Fibroblast of mammary gland (primary cell): ENCODE measurements at regions not wholly inside any gene's neighbourhood (a gene's known extent, or its start where the extent isn't known, plus 50 kb on each side); places are given as distances from the start of the nearest gene placed in this dataset.

Source experiments
- DNase-seq: peaks from one replicate; pipeline ENCODE4 v3.0.0-alpha.2; 2010; ENCODE audit warnings: low read depth
- H3K4me3 ChIP-seq: 2 replicates; pipeline ENCODE4 v1.5.1; 2011; ENCODE audit warnings: low read depth, mild to moderate bottlenecking, low read length, moderate library complexity; ENCODE audit not compliant: control insufficient read depth
- TF ChIP-seq, protein P1 (sequence below): conservative IDR thresholded peaks from 2 replicates; pipeline ENCODE4 v1.5.1; 2011; ENCODE audit warnings: low read depth, low read length, inconsistent platforms; ENCODE audit not compliant: control insufficient read depth, insufficient read depth

DNA sequence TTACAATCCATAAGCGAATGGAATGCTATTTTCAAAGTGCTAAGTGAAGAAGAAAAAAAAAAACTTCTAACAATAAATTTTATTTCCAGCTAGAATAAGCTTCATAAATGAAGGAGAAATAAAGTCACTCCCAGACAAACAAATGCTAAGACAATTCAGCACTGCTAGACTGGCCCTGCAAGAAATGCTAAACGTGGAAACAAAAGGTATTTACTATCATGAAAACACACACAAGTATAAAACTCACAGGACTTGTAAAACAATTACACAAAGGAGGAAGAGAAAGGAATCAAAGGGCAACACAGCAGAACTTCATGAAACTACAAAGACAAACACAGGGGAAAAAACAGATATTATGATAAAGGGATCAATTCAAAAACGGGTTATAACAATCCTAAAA, 85.8 kb upstream of the NELL2 start:
- DNase-seq = no peak
- H3K4me3 ChIP-seq = no peak overlapping the region
- TF ChIP-seq, protein P1, sequence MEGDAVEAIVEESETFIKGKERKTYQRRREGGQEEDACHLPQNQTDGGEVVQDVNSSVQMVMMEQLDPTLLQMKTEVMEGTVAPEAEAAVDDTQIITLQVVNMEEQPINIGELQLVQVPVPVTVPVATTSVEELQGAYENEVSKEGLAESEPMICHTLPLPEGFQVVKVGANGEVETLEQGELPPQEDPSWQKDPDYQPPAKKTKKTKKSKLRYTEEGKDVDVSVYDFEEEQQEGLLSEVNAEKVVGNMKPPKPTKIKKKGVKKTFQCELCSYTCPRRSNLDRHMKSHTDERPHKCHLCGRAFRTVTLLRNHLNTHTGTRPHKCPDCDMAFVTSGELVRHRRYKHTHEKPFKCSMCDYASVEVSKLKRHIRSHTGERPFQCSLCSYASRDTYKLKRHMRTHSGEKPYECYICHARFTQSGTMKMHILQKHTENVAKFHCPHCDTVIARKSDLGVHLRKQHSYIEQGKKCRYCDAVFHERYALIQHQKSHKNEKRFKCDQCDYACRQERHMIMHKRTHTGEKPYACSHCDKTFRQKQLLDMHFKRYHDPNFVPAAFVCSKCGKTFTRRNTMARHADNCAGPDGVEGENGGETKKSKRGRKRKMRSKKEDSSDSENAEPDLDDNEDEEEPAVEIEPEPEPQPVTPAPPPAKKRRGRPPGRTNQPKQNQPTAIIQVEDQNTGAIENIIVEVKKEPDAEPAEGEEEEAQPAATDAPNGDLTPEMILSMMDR = no peak

DNA sequence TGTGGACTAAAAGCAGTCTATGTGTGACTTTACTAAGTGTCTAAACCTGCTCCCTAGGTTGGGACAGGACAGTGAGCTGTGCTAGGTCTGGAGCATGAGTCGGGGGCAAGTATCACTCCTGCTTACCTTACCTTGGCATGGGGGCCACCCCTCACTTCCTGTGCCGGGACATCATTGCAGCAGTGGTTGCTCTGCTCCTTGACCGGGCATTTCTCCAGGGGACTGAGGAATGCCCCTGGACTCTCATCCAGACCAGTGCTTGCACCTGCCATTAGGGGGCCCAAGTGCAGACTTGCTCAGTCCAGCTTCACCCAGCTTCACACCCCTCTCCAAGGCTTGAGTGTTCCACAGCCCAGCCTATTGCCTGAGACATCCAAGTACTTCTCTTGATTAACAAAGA, 84.7 kb upstream of the NELL2 start:
- H3K4me3 ChIP-seq = no peak overlapping the region
- no peak for DNase-seq
- TF ChIP-seq, protein P1 = no peak

DNA sequence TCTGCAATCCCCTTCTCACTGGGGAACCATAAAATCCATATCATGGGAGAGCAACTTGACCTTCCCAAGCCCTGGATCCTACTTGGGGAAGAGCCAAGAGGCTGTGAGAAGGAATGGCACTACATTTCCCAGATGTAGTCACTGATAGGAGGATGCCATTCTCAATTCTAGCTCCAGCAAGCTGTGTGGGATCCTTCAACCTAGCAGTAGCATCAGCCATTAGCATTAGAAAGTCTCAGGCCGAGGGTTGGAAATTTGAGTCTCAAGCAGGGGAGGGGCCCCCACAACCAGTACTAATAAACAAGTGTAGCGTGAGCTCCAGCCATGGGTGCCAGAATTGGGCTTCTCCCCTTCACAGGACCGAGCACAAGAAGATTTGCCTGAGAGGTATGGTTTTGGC, 84.3 kb upstream of the NELL2 start:
- no peak overlapping the region for H3K4me3 ChIP-seq
- no peak for DNase-seq
- TF ChIP-seq, protein P1 = no peak

DNA sequence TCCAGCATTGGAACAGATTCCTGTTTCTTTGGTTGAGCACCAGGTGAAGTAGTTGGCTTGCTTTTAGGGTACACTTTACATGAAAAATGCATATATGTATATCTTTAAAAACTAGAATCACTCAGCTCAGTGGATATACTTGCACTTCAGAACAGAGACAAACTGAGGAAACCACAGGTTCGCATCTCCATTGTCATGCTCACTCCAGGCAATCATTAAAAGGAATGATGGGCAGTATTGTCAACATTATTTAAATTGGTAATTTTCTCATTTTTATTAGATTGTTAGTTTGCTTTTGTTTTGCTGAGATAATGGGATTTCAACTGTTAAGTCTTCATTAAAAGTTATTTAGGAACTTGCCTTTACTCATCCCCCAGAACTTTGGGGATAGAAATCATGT, 71.0 kb upstream of the NELL2 start:
- no peak for DNase-seq
- TF ChIP-seq, protein P1 = no peak

DNA sequence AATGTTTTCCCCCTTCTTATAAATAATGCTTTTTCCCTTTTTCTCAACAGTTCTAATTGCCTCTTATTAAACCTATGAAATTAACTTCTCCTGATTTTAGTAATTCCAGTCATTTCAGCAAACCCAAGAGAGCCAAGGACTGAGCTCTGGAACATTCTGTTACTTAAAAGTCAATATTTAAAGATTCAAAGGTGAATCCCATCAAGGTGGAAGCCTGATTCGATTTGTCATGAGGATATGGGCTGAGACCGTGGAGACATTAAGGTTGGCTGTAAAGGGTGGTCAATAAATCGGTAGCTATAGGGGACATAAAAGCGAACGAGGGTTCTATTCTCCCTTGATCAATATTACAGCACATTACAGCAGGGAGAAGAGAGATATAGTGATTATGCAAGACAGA, 66.6 kb upstream of the NELL2 start:
- H3K4me3 ChIP-seq = no peak overlapping the region
- DNase-seq = no peak
- TF ChIP-seq, protein P1 = no peak

More for the DNA sequence above, 71.0 kb upstream of the NELL2 start:
- no peak overlapping the region for H3K4me3 ChIP-seq

DNA sequence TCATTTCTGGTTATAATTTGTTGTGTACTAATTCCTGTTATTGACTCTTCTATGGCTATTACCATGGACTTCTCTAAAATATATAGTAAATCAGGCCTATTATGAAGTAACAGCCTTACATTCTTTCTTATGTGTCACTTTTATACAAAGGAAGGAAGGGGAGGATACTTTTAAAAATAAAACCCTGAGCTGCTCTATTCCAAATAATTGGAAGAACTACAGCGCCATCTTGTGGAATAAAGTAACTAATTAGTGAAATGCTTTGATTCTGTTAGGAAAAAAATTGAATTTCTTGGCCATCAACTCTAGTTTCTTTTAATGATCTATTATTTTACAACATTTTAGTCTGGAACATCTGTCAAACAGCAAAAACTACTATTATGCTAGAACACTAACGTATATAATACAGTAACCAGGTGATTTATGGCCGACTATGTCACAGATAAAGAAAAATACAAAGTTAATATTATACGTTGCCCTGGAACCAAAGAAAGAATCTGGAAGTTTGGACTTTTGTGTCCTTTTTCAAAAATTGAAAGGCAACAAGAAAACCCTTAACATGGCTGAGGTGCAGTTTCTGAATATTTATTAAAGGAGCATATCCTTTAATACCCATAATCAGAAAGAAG, 55.0 kb upstream of the NELL2 start:
- TF ChIP-seq, protein P1 = peak; percentile 37
- peak; percentile 68 for DNase-seq
- no peak overlapping the region for H3K4me3 ChIP-seq
